GM23338 (cell line): ENCODE measurements at regions not wholly inside any gene's neighbourhood (a gene's known extent, or its start where the extent isn't known, plus 50 kb on each side); places are given as distances from the start of the nearest gene placed in this dataset.

Experiments used
- ATAC-seq: fragments of 200-7000 bp; cut with Tn5 transposase; 3 replicates; pipeline ENCODE4 v1.9.1; 2020
- DNase-seq: peaks from one replicate; pipeline ENCODE4 v3.0.0-alpha.2; 2015; ENCODE audit warnings: low spot score
- H2AFZ ChIP-seq: fragments of 200-600 bp; sonication (generic); 2 replicates; pipeline ENCODE4 v1.8.0; 2016; ENCODE audit warnings: antibody characterized with exemption, mild to moderate bottlenecking, moderate library complexity
- H3F3A ChIP-seq: fragments of 200-600 bp; sonication (generic); replicated peaks from 2 replicates; pipeline ENCODE4 v1.8.0; 2017; ENCODE audit warnings: antibody characterized with exemption, mixed run types, low read depth
- H3K27ac ChIP-seq: fragments of 200-600 bp; sonication (generic); 2 replicates; pipeline ENCODE4 v1.6.1; 2016; ENCODE audit warnings: low read depth
- H3K27me3 ChIP-seq: fragments of 200-600 bp; sonication (generic); 2 replicates; pipeline ENCODE4 v1.8.0; 2016; ENCODE audit warnings: mild to moderate bottlenecking, mixed run types, moderate library complexity; ENCODE audit not compliant: insufficient read depth
- H3K36me3 ChIP-seq: fragments of 200-600 bp; sonication (generic); 2 replicates; pipeline ENCODE4 v1.8.0; 2016; ENCODE audit warnings: mild to moderate bottlenecking; ENCODE audit not compliant: insufficient read depth
- H3K4me1 ChIP-seq: fragments of 200-600 bp; sonication (generic); 2 replicates; pipeline ENCODE4 v1.8.0; 2016; ENCODE audit warnings: mild to moderate bottlenecking, moderate library complexity; ENCODE audit not compliant: insufficient read depth
- H3K4me2 ChIP-seq: fragments of 200-600 bp; sonication (generic); 2 replicates; pipeline ENCODE4 v1.7.1; 2017; ENCODE audit warnings: mixed run types
- H3K4me3 ChIP-seq: fragments of 200-600 bp; sonication (generic); 2 replicates; pipeline ENCODE4 v1.6.1; 2016; ENCODE audit warnings: mixed run types
- H3K79me2 ChIP-seq: fragments of 200-600 bp; sonication (generic); replicated peaks from 2 replicates; pipeline ENCODE4 v1.8.0; 2017; ENCODE audit warnings: mild to moderate bottlenecking; ENCODE audit not compliant: insufficient read depth
- H3K9me2 ChIP-seq: fragments of 200-600 bp; sonication (generic); 2 replicates; pipeline ENCODE4 v1.8.0; 2017; ENCODE audit not compliant: insufficient read depth
- H4K20me1 ChIP-seq: fragments of 200-600 bp; sonication (generic); replicated peaks from 2 replicates; pipeline ENCODE4 v1.8.0; 2017; ENCODE audit warnings: mild to moderate bottlenecking; ENCODE audit not compliant: insufficient read depth
- H3K27ac Mint-ChIP-seq: 2 replicates; pipeline ENCODE4 v1.8.0; 2020; ENCODE audit warnings: inconsistent platforms, mild to moderate bottlenecking, moderate library complexity, mixed read lengths
- H3K27me3 Mint-ChIP-seq: 3 replicates; pipeline ENCODE4 v1.8.0; 2022; ENCODE audit warnings: low read depth, mild to moderate bottlenecking, moderate library complexity, mixed read lengths, inconsistent platforms; ENCODE audit not compliant: insufficient read depth, poor library complexity
- H3K36me3 Mint-ChIP-seq: 3 replicates; pipeline ENCODE4 v1.8.0; 2021; ENCODE audit warnings: low read depth, mild to moderate bottlenecking, inconsistent platforms, moderate library complexity, mixed read lengths
- H3K4me1 Mint-ChIP-seq: 3 replicates; pipeline ENCODE4 v1.8.0; 2020; ENCODE audit warnings: mild to moderate bottlenecking, inconsistent platforms, mixed read lengths
- H3K4me3 Mint-ChIP-seq: 3 replicates; pipeline ENCODE4 v1.8.0; 2021; ENCODE audit warnings: moderate library complexity, mild to moderate bottlenecking, inconsistent platforms, mixed read lengths
- H3K9me3 Mint-ChIP-seq: 3 replicates; pipeline ENCODE4 v1.8.0; 2020; ENCODE audit warnings: moderate library complexity, mild to moderate bottlenecking, inconsistent platforms, mixed read lengths
- CREB1 ChIP-seq: fragments of 250-450 bp; sonication (Bioruptor Pico); IDR thresholded peaks from 2 replicates; pipeline ENCODE4 v1.5.0; 2020; ENCODE audit warnings: low read depth, mild to moderate bottlenecking, moderate library complexity
- CTCF ChIP-seq, 2 experiments: fragments of 200-600 bp in 1 of 2; sonication (generic) in 1 of 2; conservative IDR thresholded peaks; 2 replicates each; pipeline versions ENCODE4 v1.5.1 to v1.6.1; 2016 to 2017; ENCODE audit warnings: antibody characterized with exemption in 2 of 2, low read depth in 2 of 2, mild to moderate bottlenecking in 2 of 2, moderate library complexity in 1 of 2
- EZH2 ChIP-seq: fragments of 200-600 bp; sonication (generic); IDR thresholded peaks from one replicate; pipeline ENCODE4 v1.8.0; 2017; ENCODE audit warnings: antibody characterized with exemption, mild to moderate bottlenecking, low read depth; ENCODE audit not compliant: unreplicated experiment
- EZH2phosphoT487 ChIP-seq: fragments of 200-600 bp; sonication (generic); IDR thresholded peaks from one replicate; pipeline ENCODE4 v1.8.1; 2018; ENCODE audit warnings: antibody characterized with exemption; ENCODE audit not compliant: unreplicated experiment
- JUNB ChIP-seq: IDR thresholded peaks from one replicate; pipeline ENCODE4 v1.6.1; 2016; ENCODE audit warnings: antibody characterized with exemption; ENCODE audit not compliant: unreplicated experiment
- NANOG ChIP-seq: IDR thresholded peaks from 2 replicates; pipeline ENCODE4 v1.6.1; 2016; ENCODE audit warnings: antibody characterized with exemption, borderline replicate concordance
- POLR2AphosphoS5 ChIP-seq: IDR thresholded peaks from 2 replicates; pipeline ENCODE4 v1.6.1; 2016; ENCODE audit warnings: antibody characterized with exemption, low read depth
- STAT1 ChIP-seq: IDR thresholded peaks from one replicate; pipeline ENCODE4 v1.6.1; 2016; ENCODE audit warnings: antibody characterized with exemption; ENCODE audit not compliant: unreplicated experiment
- ZNF114 ChIP-seq: fragments of 250-450 bp; sonication (Bioruptor Pico); IDR thresholded peaks from 2 replicates; pipeline ENCODE4 v1.5.0; 2020; ENCODE audit warnings: mild to moderate bottlenecking, moderate library complexity
- ZNF331 ChIP-seq: fragments of 250-450 bp; sonication (Bioruptor Pico); IDR thresholded peaks from 2 replicates; pipeline ENCODE4 v1.5.0; 2020; ENCODE audit warnings: low read depth, mild to moderate bottlenecking, moderate library complexity
- ZNF462 ChIP-seq: fragments of 250-450 bp; sonication (Bioruptor Pico); IDR thresholded peaks from 2 replicates; pipeline ENCODE4 v1.5.0; 2020; ENCODE audit warnings: mild to moderate bottlenecking, moderate library complexity
- TF ChIP-seq, protein P1 (sequence below): IDR thresholded peaks from 2 replicates; pipeline ENCODE4 v1.6.1; 2016; ENCODE audit warnings: antibody characterized with exemption

DNA sequence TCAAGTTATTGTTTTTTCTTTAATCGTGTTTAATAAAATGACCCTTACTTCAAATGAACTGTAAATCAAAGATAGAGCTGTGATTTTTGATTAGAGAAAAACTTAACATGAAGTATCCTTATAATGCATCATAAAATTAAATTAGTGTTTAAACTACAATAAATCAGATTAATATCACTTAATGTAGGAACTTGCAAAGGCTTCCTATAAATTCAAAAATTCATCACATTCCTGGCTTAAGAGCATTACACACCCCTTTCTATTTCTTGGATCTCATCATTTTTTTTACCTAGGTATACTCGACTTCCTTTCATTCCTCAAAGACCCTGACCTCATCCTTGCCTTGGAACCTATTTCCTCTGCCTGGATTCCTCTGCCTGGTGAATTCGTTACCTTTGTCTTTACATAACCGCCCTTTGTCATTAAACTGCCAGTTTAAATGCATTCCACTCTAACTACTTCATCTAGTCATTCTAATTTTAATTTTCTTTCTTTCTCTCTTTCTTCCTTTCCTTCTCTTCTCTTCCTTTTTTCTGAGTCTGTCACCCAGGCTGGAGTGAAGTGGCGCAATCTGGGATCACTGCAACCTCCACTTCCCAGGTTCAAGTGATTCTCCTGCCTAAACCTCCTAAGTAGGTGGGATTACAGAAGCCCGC is 1244.5 kb downstream of the OTOL1 start (continued):
- TF ChIP-seq ZNF331 (CRISPR knock-in tag) (no peak), NANOG (peak; percentile 95), STAT1 (no peak), CTCF (conservative IDR thresholded peaks at IDR 0.05; ENCODE audit: low read depth in 2 of 2) (no peak)
- TF ChIP-seq, protein P1, sequence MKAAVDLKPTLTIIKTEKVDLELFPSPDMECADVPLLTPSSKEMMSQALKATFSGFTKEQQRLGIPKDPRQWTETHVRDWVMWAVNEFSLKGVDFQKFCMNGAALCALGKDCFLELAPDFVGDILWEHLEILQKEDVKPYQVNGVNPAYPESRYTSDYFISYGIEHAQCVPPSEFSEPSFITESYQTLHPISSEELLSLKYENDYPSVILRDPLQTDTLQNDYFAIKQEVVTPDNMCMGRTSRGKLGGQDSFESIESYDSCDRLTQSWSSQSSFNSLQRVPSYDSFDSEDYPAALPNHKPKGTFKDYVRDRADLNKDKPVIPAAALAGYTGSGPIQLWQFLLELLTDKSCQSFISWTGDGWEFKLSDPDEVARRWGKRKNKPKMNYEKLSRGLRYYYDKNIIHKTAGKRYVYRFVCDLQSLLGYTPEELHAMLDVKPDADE, result 0 out of 2 replicates have a peak, but pooled peaks have one; percentile 29

DNA sequence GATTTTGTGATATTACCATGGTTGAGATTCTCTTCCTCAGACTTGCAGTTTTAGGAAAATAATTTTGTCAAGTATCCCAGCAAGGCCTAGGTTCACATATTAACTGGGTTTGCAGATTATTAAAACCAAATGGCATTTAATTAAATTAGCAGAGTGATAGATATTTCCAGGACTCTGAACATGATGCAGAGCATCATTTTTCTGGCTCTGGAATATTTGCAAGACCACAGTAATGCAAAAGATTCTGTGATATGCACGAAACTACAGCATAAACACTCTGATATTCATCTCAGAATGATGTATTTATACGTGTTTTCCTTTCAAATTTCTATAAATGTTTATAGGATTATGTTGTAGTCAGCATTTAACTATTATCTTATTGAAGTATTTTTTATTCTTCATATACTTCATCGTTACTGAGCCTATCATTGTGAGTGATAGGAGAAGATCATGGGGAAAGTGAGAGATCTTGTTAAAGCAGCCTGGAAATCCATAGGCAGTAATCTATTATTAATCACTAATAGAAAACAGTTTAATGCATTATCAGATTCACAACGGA is 1245.6 kb downstream of the OTOL1 start:
- H3K9me3 Mint-ChIP-seq, result peaks cover 20% of the 10 kb centered on the region
- no peaks in the 10 kb centered on the region for H3K79me2 ChIP-seq
- no peak overlapping the region for H3K4me3 ChIP-seq
- no peaks in the 10 kb centered on the region for H3K9me2 ChIP-seq
- no peak overlapping the region for H2AFZ ChIP-seq
- H3K27me3 Mint-ChIP-seq, result no peaks in the 10 kb centered on the region
- H3K4me2 ChIP-seq, result no peak overlapping the region
- H3K27me3 ChIP-seq, result no peaks in the 10 kb centered on the region
- DNase-seq, result no peak
- H3K27ac ChIP-seq, result peak overlapping the region; percentile 95
- H3F3A ChIP-seq, result 0 out of 2 replicates have a peak, but pooled peaks cover 7% of the 10 kb centered on the region
- ATAC-seq, result no peak
- peaks cover 42% of the 10 kb centered on the region for H3K36me3 Mint-ChIP-seq
- no peaks in the 10 kb centered on the region for H3K36me3 ChIP-seq
- peak overlapping the region; percentile 85 for H3K27ac Mint-ChIP-seq
- peaks cover 15% of the 10 kb centered on the region for H3K4me1 ChIP-seq
- peaks cover 36% of the 10 kb centered on the region for H3K4me1 Mint-ChIP-seq
- H3K4me3 Mint-ChIP-seq, result no peak overlapping the region
- H4K20me1 ChIP-seq, result no peaks in the 10 kb centered on the region
- no peak for TF ChIP-seq EZH2phosphoT487
- no peak for TF ChIP-seq CTCF (conservative IDR thresholded peaks at IDR 0.05; ENCODE audit: low read depth in 2 of 2)
- TF ChIP-seq ZNF462 (CRISPR knock-in tag), result no peak
- no peak for TF ChIP-seq EZH2
- TF ChIP-seq JUNB, result no peak
- no peak for TF ChIP-seq CREB1 (CRISPR knock-in tag)
- no peak for TF ChIP-seq ZNF114
- no peak for TF ChIP-seq POLR2AphosphoS5
